ENCODE measurements at regions not wholly inside any gene's neighbourhood (a gene's known extent, or its start where the extent isn't known, plus 50 kb on each side); places are given as distances from the start of the nearest gene placed in this dataset.

DNA sequence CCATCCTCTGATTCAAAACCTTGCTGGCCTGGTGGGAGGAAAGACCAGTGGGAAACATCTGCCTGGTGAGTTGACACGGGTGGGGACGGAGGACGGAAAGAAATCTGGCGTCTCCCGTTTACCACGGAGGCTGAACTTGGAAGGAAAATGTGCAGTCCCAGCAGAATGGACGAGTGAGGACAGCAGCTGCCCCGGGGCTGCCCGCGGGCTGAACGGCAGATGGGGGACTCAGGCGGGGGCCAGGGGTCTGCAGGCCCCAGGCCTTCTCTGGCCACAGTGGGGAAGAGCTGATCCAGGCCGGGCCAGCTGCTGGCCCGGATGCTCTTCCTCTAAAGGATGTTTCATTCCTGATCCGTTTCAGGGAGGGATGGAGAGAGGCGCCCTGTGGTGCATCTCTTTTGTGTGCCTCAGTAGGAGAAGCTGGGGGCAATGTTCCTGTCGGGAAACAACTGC, 147.5 kb upstream of the CHST15 start:
- no peak for DNase-seq

DNA sequence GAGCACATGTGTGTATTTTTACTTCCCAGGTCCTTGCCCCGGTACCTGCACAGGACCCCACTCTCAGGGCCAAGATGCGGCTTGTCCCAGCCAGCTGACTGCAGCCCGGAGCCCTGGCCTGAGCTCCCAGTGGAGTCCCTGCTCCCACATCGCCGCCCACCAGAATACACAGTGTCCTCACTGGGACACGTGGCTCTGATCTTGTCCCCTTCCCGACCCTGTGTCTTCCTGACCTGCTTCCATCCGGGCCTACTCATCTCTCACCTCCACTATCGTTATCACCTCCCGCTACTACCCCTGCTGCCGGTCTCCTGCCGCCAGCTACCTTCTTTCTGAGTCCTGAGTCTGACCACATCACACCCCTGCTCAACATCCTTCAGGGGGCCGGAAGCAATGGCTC, 146.3 kb upstream of the CHST15 start:
- DNase-seq = no peak

DNA sequence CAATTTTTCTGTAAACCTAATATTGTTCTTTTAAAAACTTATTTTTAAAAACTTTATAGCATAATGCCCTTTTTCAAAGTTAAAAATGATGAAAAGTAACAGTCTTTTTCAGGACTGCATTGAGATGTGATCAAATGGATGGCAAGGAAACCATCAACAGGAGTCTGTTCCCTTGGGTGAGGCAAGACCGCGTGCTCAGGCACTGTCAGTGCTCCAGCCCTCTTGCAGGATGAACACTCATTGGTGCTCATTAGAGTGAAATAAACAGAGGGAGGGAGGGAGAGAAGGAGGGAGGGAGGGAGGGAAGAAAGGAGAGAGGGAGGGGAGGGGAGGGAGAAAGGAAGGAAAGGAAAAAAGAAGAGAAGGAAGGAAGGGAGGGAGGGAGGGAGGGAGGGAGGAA, 145.7 kb upstream of the CHST15 start:
- DNase-seq = no peak

DNA sequence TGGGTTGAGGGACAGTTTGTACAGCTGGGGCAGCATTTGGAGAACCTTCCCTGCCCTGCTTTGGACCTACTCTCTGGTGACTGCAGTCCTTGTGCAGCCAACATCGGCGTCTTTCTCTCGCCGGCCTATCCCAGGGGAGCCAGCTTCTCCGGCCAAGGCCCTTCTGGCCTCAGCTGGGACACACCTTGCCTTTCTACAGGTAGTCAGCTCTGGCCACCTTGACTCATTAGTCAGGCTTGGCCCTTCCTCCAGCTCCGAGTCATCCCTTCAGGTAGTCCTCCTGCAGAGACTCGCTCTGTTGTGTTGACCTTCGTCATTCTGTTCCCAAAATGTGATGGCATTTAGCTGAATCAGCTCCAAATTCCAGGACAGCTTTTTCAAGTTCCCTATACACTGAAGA, 145.0 kb upstream of the CHST15 start:
- DNase-seq = no peak

DNA sequence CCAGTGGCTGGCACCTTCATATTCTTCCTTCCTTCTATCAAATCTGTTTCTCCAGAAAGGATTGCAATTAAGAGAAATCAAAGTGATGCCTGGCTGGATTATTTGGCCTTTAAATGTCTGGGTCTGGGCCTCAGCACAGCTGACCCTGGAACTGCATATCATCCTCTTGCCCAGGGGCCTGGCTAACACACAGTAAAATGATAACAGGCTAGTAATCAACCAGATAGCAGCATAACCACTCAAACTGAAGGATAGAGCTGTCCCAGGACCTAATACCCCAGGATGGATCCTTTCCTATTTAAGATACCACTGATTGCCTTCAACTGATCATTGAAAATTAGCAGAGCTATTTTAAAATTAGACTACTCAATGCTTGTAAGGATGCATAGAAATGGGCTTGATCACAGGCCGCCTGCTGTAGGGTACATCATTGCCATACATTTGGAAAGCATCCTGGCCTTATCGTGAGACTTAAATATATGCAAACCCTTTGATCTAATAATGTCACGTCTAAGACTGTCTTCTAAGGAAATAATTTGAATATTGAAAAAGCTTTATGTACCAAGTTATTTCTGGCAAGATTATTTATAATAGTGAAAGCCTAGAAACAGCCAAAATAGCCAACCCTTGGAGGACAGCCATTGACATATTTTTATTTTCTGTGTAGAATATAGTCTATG, 144.0 kb upstream of the CHST15 start:
- no peak for DNase-seq

DNA sequence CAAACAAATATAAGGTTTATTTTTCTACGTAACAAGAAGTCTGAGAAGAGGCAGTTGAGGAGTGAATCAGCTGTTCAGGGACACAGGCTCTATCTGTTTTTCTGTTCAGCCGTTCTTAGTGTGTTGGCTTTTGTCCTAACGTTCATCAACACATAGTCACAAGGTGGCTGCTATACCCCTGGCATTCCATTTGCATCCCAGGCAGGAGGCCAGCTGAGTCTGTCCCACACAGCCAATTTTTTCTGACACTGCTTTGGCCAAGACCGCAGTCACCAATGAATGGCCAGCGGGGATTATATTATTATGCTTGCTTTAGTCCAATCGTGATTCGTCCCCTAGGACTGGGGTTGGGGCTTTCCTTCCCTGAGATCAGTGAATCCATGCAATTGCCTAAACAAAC, 143.4 kb upstream of the CHST15 start:
- DNase-seq = no peak

DNA sequence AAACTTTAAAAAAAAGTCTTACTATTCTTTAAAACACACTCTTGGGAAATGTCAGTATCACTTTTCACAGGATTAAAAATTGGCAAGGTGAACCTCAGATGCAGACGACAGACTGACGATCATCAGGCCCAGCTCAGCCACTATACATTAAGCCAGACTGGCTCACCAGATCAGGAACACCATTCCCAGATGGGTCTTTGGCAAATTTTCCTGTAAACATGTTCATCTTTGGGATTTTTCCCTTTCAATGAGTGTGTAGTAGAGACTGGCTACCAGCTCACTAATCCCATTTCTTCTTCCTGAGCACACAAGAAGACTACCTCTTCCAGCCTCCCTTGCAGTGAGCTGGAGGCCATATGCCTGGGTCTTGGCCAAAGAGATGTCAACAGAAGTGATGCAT, 142.7 kb upstream of the CHST15 start:
- no peak for DNase-seq

DNA sequence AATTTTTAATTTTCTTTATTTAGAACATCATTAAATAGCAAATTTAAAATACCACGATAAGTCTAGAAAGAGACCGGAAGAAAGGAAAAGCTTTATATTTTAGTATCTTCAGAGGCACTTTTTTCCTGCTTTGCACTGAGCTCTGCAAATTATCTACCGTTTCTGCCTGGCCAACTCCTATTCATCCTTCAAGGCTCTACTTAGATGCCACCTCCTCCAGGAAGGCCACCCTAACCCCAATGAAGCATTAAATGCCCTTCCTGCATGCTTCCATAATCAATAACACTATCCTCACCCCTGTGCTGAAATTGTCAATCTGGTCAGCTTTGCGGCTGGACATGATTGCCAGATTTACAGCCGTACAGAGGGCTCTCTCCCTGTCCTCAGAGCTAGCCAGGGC, 141.8 kb upstream of the CHST15 start:
- DNase-seq = no peak

DNA sequence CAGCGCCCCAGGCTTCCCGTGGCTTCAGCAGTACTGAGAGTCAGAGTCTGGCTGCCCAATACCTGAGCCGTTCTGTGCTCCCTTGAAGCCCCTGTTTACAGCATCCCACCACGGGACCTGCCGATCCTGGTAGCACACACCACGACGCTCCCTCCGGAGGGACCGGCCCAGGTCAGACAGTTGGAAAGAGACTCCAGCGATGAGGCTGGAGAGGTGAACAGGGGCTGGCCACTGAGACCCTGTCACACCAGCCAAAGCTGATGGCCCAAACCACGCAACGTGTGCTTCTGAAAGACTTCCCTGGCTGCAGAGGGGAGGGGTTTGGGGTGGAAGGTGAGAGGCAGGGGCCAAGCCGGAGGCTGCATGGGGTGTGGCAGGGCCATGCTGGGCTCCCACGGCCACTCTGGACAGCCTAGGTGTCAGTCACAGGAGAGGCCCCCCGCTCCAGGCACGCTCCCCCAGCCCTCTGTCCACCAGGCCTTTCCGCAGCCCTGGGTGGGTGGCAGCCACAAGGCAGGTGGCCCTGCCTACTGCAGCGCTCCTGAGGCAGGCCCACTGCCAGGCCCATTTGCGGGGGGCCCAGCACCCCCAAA, 140.2 kb upstream of the CHST15 start:
- DNase-seq = no peak

DNA sequence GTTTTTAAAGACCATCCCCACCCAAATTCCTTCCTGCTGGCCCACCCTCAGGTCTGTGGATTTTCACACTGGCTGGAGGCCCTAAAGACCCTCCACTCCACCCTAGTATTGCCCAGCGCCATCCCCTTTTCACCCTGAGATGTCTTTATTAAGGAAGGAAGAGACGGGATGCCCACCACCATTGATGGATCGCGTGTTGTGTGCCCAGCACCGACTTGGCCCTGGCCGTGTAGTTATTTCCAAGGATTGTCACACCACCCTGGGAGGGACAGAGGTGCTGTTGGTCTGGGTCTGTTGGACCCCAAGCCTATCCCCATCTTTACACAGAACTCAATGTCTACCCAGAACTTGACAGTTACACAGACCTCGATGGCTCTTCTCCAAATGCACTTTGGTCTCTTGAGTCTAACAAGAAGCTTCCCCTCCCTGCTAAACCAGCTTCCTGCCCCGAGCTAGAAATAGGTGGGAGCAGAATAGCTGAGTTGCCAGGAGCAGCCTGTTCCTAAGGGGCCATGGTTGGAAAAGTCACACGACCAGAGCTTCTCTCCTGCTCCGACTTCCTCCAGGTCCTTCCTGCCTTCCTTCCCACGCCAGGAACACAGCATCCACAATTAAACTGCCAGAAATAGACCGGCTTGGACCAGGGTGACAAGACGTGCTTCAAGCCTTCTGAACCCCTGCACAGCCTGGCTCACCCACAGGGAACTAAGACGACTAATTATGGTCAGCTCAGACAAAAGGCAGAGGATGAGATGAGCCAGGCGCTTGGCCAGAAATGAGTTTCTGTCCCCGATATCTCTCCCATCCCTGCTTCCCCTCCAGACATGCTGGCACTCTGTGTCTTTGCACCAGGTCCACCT, 139.5 kb upstream of the CHST15 start:
- DNase-seq = no peak

DNA sequence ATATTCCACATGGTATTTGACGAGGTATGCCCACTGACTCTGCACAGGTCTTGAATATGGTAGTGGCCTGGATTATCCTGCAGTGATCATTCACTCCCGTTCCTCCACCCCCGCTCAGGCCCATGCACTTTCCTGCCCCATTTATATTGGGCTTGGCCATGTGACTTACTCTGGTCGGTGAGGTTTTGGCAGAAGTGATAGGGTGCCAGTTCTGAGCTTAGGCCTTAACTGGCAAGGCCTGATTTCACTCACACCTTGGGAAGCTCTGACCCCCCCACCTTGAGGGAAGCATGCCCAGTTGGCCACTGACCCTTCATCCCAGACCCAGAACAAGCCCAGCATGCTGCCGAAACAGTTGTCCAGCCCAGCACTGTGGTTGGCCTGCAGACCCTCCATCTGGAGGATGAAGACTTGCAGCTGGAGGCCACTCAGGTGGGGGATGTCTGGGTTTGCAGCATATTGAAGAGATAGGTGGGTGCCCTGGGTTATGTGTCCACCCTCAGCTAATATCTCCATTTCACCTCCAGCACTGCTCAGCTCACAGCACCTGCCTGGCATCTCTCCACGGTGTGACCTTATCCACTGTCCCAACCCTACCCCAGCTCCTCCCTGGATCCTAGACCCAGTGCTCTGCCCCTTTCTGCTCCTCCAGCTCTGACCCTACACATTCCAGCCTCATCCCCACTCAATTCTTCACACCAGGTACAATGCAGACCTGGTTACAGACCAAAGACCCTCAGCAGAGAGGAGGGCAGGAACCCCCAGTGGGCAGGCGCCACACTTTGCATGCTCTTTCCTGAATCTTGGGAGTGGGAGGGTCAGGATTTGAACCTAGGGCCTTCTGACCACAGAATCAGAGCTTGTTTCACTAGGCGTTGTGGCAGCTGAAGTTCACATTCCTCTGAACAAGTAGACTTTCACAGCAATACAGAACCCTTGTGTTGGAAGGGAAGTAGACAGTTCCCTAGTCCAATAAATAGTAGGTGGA, 138.1 kb upstream of the CHST15 start:
- DNase-seq = no peak

DNA sequence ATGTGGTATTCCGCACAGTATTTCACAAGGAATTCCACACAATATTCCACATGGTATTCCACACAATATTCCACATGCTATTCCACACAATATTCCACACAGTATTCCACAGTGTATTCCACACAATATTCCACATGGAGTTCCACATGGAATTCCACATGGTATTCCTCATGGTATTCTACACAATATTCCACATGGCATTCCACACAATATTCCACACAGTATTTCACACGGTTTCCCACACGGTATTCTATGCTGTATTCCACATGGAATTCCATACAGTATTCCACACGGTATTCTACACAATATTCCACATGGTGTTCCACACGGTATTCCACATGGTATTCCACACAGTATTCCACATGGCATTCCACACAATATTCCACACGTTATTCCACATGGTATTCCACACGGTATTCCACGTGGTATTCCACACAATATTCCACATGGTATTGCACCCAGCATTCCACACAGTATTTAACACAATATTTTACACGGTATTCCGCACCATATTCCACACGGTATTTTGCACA, 137.3 kb upstream of the CHST15 start:
- no peak for DNase-seq

DNA sequence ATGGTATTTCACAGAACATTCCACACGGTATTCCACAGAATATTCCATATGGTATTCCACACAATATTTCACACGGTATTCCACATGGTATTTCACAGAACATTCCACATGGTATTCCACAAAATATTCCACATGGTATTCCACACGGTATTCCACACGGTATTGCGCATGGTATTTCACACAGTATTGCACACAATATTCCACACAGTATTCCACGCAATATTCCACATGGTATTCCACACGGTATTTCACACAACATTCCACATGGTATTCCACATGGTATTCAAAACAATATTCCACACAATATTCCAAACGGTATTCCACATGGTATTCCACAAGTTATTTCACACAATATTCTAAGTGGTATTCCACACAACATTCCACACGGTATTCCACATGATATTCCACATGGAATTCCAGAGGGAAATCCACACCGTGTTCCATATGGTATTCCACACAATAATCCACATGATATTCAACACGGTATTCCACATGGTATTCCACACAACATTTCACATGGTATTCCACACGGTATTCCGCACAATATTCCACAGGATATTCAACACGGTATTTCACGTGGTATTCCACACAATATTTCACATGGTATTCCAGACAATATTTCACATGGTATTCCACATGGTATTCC, 136.7 kb upstream of the CHST15 start:
- DNase-seq = no peak

DNA sequence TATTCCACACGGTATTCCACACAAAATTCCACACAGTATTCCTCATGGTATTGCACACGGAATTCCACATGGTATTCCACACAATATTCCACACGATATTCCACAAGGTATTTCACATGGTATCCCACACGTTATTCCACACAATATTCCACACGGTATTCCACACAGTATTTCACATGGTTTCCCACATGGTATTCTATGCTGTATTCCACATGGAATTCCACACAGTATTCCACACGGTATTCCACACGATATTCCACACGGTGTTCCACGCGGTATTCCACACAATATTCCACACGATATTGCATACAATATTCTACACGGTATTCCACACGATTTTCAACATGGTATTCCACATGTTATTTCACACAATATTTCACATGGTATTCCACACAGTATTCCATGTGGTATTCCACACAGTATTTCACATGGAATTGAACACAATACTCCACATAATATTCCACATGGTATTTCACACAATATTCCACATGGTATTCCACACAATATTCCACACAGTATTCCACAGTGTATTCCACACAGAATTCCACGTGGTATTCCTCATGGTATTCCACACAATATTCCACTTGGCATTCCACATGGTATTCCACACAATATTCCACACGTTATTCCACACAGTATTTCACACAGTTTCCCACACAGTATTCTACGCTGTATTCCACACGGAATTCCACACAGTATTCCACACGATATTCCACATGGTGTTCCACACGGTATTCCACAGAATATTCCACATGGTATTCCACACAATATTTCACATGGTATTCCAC, 136.0 kb upstream of the CHST15 start:
- no peak for DNase-seq

DNA sequence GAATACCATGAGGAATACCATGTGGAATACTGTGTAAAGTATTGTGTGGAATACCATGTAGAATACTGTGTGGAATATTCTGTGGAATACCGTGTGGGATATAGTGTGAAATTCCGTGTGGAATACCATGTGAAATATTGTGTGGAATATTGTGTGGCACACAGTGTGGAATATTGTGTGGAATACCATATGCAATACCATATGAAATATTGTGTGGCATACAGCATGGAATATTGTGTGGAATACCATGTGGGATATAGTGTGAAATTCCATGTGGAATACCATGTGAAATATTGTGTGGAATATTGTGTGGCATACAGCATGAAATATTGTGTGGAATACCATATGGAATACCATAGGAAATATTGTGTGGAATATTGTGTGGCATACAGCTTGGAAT, 135.1 kb upstream of the CHST15 start:
- no peak for DNase-seq

DNA sequence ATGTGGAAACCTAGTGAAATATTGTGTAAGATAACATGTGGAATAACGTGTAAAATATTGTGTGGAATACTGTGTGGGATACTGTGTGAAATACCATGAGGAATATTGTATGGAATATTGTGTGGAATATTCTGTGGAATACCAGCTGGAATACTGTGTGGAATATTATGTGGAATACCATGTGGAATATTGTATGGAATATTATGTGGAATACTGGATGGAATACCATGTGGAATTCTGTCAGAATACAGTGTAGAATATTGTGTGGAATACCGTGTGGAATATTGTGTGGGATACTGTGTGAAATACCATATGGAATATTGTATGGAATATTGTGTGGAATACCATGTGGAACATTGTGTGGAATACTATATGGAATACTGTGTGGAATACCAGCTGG, 134.6 kb upstream of the CHST15 start:
- no peak for DNase-seq

DNA sequence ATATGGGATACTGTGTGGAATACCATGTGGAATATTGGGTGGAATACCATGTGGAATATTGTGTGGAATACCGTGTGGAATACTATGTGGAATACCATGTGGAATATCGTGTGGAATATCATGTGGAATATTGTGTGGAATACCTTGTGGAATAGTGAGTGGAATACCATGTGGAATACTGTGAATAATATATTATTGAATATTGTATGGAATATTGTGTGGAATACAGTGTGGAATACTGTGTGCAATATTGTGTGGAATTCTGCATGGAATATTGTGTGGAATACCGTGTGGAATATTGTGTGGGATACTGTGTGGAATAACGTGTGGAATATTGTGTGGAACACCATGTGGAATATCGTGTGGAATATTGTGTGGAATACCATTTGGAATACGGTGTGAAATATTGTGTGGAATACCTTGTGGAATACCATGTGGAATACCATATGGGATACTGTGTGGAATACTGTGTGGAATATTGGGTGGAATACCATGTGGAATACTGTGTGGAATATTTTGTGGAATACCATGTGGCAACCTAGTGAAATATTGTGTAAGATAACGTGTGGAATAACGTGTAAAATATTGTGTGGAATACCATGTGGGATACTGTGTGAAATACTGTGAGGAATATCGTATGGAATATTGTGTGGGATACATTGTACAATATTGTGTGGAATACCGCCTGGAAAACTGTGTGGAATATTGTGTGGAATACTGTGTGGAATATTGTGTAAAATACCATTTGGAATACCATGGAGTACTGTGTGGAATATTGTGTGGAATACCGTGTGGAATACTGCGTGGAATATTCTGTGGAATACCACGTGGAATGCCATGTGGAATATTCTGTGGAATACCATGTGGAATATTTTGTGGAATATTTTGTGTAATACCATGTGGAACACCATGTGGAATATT, 133.9 kb upstream of the CHST15 start:
- DNase-seq = no peak

DNA sequence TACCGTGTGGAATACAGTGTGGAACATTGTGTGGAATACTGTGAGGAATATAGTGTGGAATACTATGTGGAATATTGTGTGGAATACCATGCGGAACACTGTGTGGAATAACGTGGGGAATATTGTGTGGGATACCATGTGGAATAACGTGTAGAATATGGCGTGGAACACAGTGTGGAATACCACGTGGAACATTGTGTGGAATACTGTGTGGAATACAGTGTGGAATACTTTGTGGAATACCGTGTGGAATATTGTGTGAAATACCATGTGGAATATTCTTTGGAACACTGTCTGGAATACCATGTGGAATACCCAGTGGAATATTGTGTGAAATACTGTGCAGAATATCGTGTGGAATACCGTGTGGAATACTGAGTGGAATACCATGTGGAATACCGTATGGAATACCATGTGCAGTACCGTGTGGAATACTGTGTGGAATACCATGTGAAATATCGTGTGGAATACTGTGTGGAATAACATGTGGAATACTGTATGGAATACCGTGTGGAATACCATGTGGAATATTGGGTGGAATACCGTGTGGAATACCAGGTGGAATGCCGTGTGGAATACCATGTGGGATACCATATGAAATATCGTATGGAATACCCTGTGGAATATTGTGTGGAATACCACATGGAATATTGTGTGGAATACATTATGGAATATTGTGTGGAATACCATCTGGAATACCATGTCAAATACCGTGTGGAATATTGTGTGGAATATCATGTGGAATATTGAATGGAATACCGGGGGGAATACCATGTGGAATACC, 133.1 kb upstream of the CHST15 start:
- DNase-seq = no peak
